ENCODE measurements at regions not wholly inside any gene's neighbourhood (a gene's known extent, or its start where the extent isn't known, plus 50 kb on each side); places are given as distances from the start of the nearest gene placed in this dataset.

DNA sequence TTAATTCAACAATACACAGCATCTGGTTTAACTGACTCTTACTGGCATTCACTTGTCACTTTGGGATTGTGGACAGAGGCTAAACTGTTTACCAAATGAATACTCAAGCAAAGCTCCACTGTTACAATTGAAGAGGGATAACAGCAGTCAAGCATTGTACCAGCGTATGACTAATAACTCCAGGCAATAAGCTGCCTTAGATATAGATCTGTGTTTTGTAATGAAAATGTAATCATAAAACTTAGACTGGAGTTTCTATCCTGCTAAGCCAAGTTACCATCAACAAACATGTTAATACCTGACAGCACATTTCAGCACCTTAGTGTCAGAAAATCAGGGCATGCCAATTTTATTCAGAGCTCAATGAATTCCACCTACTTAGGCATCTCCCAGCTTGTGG lies 889.5 kb downstream of the EPHA4 start:
- TF ChIP-seq SMC3 (conservative IDR thresholded peaks at IDR 0.05; ENCODE audit: poor library complexity) (no peak), MXI1 (conservative IDR thresholded peaks at IDR 0.05; ENCODE audit: poor library complexity, severe bottlenecking) (no peak), POLR2AphosphoS5 (IDR thresholded peaks at IDR 0.05) (no peak), TAF1 (IDR thresholded peaks at IDR 0.05; ENCODE audit: low read depth) (no peak), RAD21 (conservative IDR thresholded peaks at IDR 0.05) (no peak), EP300 (conservative IDR thresholded peaks at IDR 0.05; ENCODE audit: poor library complexity, severe bottlenecking) (no peak)
- H3K9ac ChIP-seq (ENCODE audit: low read length): no peak overlapping the region
- no peaks in the 10 kb centered on the region for H3F3A ChIP-seq (ENCODE audit: insufficient read depth, low read length, poor library complexity, severe bottlenecking)
- no peaks in the 10 kb centered on the region for H3K9me3 ChIP-seq (ENCODE audit: low read length)
- H3K9me2 ChIP-seq (ENCODE audit: insufficient read depth, low read length): no peaks in the 10 kb centered on the region
- no peaks in the 10 kb centered on the region for H3K36me3 ChIP-seq (ENCODE audit: insufficient read depth, low read length)
- H4K20me1 ChIP-seq (ENCODE audit: insufficient read depth): no peaks in the 10 kb centered on the region
- no peak overlapping the region for H3K4me2 ChIP-seq (ENCODE audit: low read length)
- H3K27me3 ChIP-seq (ENCODE audit: insufficient read depth, low read depth, low read length): no peaks in the 10 kb centered on the region
- no peak overlapping the region for H3K27ac ChIP-seq (ENCODE audit: low read length)
- no peak overlapping the region for H2AFZ ChIP-seq (ENCODE audit: low read depth, low read length)
- no peaks in the 10 kb centered on the region for H3K79me2 ChIP-seq (replicated peaks; ENCODE audit: insufficient read depth, low read length)
- H3K4me3 ChIP-seq (ENCODE audit: low read length): no peak overlapping the region

DNA sequence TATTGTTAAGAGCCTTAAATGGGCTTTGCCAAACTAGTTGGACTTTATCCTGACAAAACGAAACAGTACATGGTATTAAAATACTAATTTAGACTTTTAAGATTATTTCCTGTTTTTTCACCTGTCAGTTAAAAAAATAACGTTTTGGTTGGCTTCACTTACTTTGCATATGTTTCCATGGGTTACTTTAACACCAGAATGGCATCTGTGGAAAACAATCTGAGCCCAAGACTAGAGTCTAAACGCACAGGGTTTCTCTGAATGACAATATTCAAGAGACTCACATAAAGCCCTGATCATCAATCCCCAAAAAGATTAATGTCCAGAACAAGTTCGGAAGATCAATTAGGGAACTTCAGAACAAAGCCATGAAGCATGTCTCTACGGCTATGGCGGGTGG lies 888.0 kb downstream of the EPHA4 start:
- no peak overlapping the region for H2AFZ ChIP-seq (ENCODE audit: low read depth, low read length)
- no peak overlapping the region for H3K27ac ChIP-seq (ENCODE audit: low read length)
- no peaks in the 10 kb centered on the region for H3K27me3 ChIP-seq (ENCODE audit: insufficient read depth, low read depth, low read length)
- H3K9me2 ChIP-seq (ENCODE audit: insufficient read depth, low read length): no peaks in the 10 kb centered on the region
- H3K9me3 ChIP-seq (ENCODE audit: low read length): no peaks in the 10 kb centered on the region
- H3K79me2 ChIP-seq (replicated peaks; ENCODE audit: insufficient read depth, low read length): no peaks in the 10 kb centered on the region
- no peaks in the 10 kb centered on the region for H3F3A ChIP-seq (ENCODE audit: insufficient read depth, low read length, poor library complexity, severe bottlenecking)
- TF ChIP-seq EZH2 (IDR thresholded peaks at IDR 0.05; ENCODE audit: borderline replicate concordance, insufficient read depth, low read length, poor library complexity, severe bottlenecking) (no peak), MXI1 (conservative IDR thresholded peaks at IDR 0.05; ENCODE audit: poor library complexity, severe bottlenecking) (no peak), EP300 (conservative IDR thresholded peaks at IDR 0.05; ENCODE audit: poor library complexity, severe bottlenecking) (no peak), TAF1 (IDR thresholded peaks at IDR 0.05; ENCODE audit: low read depth) (no peak), SMC3 (conservative IDR thresholded peaks at IDR 0.05; ENCODE audit: poor library complexity) (no peak), RAD21 (conservative IDR thresholded peaks at IDR 0.05) (no peak), POLR2AphosphoS5 (IDR thresholded peaks at IDR 0.05) (no peak)
- TF ChIP-seq, protein P1, sequence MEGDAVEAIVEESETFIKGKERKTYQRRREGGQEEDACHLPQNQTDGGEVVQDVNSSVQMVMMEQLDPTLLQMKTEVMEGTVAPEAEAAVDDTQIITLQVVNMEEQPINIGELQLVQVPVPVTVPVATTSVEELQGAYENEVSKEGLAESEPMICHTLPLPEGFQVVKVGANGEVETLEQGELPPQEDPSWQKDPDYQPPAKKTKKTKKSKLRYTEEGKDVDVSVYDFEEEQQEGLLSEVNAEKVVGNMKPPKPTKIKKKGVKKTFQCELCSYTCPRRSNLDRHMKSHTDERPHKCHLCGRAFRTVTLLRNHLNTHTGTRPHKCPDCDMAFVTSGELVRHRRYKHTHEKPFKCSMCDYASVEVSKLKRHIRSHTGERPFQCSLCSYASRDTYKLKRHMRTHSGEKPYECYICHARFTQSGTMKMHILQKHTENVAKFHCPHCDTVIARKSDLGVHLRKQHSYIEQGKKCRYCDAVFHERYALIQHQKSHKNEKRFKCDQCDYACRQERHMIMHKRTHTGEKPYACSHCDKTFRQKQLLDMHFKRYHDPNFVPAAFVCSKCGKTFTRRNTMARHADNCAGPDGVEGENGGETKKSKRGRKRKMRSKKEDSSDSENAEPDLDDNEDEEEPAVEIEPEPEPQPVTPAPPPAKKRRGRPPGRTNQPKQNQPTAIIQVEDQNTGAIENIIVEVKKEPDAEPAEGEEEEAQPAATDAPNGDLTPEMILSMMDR (IDR thresholded peaks at IDR 0.05; ENCODE audit: poor library complexity, severe bottlenecking): no peak
- TF ChIP-seq, protein P2, sequence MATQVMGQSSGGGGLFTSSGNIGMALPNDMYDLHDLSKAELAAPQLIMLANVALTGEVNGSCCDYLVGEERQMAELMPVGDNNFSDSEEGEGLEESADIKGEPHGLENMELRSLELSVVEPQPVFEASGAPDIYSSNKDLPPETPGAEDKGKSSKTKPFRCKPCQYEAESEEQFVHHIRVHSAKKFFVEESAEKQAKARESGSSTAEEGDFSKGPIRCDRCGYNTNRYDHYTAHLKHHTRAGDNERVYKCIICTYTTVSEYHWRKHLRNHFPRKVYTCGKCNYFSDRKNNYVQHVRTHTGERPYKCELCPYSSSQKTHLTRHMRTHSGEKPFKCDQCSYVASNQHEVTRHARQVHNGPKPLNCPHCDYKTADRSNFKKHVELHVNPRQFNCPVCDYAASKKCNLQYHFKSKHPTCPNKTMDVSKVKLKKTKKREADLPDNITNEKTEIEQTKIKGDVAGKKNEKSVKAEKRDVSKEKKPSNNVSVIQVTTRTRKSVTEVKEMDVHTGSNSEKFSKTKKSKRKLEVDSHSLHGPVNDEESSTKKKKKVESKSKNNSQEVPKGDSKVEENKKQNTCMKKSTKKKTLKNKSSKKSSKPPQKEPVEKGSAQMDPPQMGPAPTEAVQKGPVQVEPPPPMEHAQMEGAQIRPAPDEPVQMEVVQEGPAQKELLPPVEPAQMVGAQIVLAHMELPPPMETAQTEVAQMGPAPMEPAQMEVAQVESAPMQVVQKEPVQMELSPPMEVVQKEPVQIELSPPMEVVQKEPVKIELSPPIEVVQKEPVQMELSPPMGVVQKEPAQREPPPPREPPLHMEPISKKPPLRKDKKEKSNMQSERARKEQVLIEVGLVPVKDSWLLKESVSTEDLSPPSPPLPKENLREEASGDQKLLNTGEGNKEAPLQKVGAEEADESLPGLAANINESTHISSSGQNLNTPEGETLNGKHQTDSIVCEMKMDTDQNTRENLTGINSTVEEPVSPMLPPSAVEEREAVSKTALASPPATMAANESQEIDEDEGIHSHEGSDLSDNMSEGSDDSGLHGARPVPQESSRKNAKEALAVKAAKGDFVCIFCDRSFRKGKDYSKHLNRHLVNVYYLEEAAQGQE (IDR thresholded peaks at IDR 0.05; ENCODE audit: borderline replicate concordance): no peak
- no peak overlapping the region for H3K4me3 ChIP-seq (ENCODE audit: low read length)
- H3K36me3 ChIP-seq (ENCODE audit: insufficient read depth, low read length): no peaks in the 10 kb centered on the region
- H4K20me1 ChIP-seq (ENCODE audit: insufficient read depth): no peaks in the 10 kb centered on the region
- H3K9ac ChIP-seq (ENCODE audit: low read length): no peak overlapping the region
- H3K4me2 ChIP-seq (ENCODE audit: low read length): no peak overlapping the region
